SK-MEL-5 (cell line): ENCODE measurements at regions not wholly inside any gene's neighbourhood (a gene's known extent, or its start where the extent isn't known, plus 50 kb on each side); places are given as distances from the start of the nearest gene placed in this dataset.
"Not testable (repeated sequence)": the region's sequence is repeated elsewhere in the genome, so short reads cannot be mapped to it uniquely, and the experiment has no call there.

ENCODE experiments used
- DNase-seq: peaks from one replicate; pipeline ENCODE4 v3.0.0-alpha.2; 2016; ENCODE audit warnings: low read depth, low spot score
- in situ Hi-C: cut with HindIII; loops from 2 replicates; pipeline ENCODE4 v1.10.0; 2016; ENCODE audit warnings: low sequenced_read_pairs, high pct_unique_total_duplicates, low pct_unique_long_range_greater_than_20kb

GRCh38 chr6:27854421-27854820 is 57.8 kb downstream of the OR2B2 start:
- in situ Hi-C loops: no loop called here
- no peak for DNase-seq

DNA sequence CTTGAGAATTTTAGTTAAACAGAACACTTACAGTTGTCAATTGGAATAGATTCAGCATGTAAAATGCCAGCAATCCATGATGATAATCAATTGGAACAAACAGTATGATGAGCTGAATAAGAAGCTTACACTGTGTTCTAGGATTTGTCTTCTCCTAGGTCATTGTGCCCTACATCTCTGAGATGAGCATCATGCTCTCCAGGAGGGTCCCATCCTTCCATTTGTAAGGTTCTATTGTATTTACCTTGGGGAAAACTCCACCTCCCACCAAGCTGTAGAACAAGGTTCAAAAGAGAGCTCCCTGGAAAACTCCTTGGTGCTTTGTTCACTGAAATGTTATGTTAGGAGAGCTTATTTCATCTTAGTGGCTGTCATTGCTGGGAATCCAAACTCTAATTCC is 60.8 kb downstream of the OR2B2 start:
- no peak for DNase-seq

DNA sequence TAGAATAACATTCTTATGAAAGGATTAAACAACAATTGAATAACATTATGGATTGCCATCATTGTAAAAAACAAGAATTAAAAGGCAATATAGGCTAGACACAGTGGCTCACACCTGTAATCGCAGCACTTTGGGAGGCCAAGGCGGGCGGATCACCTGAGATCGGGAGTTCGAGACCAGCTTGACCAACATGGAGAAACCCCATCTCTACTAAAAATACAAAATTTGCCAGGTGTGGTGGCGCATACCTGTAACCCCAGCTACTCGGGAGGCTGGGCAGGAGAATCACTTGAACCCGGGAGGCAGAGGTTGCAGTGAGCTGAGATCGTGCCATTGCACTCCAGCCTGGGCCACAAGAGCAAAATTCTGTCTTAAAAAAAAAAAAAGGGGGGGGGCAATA is 63.2 kb downstream of the OR2B2 start:
- in situ Hi-C loops, DNase-seq: not testable (repeated sequence)

More for the DNA sequence above, 60.8 kb downstream of the OR2B2 start:
- in situ Hi-C loops: no loop called here

DNA sequence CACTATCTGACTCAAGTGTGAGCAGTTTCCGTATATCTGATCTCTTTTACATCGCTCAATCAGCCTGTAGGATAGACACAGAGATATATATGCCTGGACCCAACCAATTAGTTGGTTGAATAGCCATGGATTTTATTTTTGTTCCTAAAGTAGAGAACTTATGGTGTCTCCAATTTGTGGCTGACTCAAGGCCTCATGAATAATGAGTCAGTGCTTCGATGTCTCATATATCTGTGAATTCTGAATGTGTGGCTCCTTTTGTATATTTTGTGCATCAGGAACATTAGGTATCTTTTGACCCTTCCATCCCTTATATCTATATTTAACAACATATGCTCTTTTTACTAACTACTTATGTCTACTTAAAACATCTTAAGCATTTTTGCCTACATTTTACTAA is 64.5 kb downstream of the OR2B2 start:
- in situ Hi-C loops: no loop called here

GRCh38 chr6:27840572-27840971 is 71.6 kb downstream of the OR2B2 start:
- no peak for DNase-seq
- in situ Hi-C loops: no loop called here

More for the DNA sequence above, 64.5 kb downstream of the OR2B2 start:
- no peak for DNase-seq

DNA sequence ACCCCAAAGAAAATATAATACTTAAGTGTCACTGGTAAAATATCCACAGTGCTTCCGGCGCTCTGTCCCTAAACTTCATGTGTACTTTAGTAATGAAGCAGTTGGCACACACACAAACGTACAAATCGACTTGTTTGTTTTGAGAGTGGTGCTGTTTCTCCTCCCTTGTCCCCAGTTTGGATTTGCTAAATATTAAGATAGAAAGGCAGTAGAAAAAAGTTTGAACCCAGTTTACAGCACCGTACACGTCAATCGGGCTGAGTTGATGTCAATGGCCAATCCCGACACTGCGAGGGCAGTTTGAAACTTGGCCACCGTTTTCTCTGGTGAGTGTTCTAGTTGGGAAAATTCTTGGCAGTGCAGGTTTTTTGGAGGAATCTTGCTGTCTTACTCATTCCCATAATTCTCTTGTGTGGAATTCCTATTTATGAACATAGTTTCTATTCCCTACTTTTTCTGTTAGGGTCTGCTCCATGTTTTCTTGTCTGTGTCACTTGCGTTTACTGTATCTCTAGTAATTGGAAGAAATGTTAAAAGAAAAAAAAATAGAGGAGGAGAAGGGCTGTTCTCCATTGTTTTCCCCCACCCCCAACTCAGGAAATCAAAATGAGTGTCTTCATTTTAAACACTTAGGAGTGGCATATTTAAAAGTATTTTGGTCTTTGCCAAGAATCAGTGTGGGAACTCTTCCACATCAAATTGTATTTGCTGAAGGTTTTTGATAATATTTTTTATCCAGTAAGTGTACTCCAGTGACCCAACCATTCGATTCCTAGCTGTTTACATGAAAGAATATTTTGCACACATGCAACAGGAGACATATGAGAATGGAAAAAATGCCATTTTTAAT is 72.3 kb downstream of the OR2B2 start:
- in situ Hi-C loops: no loop called here
- peak; percentile 64 for DNase-seq

GRCh38 chr6:27838945-27839625 is 73.1 kb downstream of the OR2B2 start:
- in situ Hi-C loops: no loop called here
- DNase-seq: peak; percentile 53

- in situ Hi-C loops: no loop called here
- DNase-seq: peak; percentile 98
Measured at GRCh38 chr6:27838058-27838944, 73.9 kb downstream of the OR2B2 start.

DNA sequence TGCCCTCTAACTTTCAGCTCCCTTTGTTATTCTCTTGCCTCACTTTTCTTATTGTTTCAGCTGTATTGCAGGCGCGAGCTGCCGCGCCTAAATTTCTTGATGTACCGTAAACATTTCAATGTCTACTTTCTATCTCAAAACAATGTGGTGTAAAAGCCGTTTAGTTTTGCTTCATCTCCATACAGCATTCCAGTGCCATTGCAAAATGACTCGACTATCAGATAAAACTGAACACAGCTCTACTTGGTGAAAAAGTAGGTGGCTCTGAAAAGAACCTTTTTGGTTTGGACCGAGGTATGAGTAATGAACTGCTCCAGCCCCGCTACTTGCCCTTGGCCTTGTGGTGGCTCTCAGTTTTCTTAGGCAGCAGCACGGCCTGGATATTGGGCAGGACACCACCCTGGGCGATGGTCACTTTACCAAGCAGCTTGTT is 74.6 kb downstream of the OR2B2 start:
- DNase-seq: peak; percentile 39

GRCh38 chr6:27836783-27837624 is 75.2 kb downstream of the OR2B2 start:
- DNase-seq: peak; percentile 88
- in situ Hi-C loops: no loop called here

More for the DNA sequence above, 74.6 kb downstream of the OR2B2 start:
- in situ Hi-C loops: no loop called here

- DNase-seq: no peak
- in situ Hi-C loops: no loop called here
Measured at GRCh38 chr6:27836141-27836782, 75.9 kb downstream of the OR2B2 start.

GRCh38 chr6:27834879-27835549 is 77.2 kb downstream of the OR2B2 start:
- DNase-seq: no peak
- in situ Hi-C loops: no loop called here

GRCh38 chr6:27834384-27834783 is 77.8 kb downstream of the OR2B2 start:
- in situ Hi-C loops: no loop called here
- no peak for DNase-seq

GRCh38 chr6:27831434-27832081 is 80.6 kb downstream of the OR2B2 start:
- in situ Hi-C loops: not testable (repeated sequence)
- DNase-seq: peak; percentile 86

- in situ Hi-C loops: not testable (repeated sequence)
- DNase-seq: peak; percentile 58
Measured at GRCh38 chr6:27830600-27831433, 81.4 kb downstream of the OR2B2 start.
